HG03103 (cell line): ENCODE measurements at regions not wholly inside any gene's neighbourhood (a gene's known extent, or its start where the extent isn't known, plus 50 kb on each side); places are given as distances from the start of the nearest gene placed in this dataset.

Source experiments
- ATAC-seq: cut with Tn5 transposase; IDR thresholded peaks from one replicate; pipeline ENCODE4 v1.9.1; 2021; ENCODE audit warnings: low read depth; ENCODE audit not compliant: unreplicated experiment

- no peak for ATAC-seq
Observed at GRCh38 chr12:42663621-42664020, 74.1 kb upstream of the PRICKLE1 start.

GRCh38 chr12:42660968-42661937 lies 71.7 kb upstream of the PRICKLE1 start:
- no peak for ATAC-seq

- no peak for ATAC-seq
Observed at GRCh38 chr12:42660117-42660516, 70.6 kb upstream of the PRICKLE1 start.

GRCh38 chr12:42652048-42652447 lies 62.5 kb upstream of the PRICKLE1 start:
- no peak for ATAC-seq

GRCh38 chr12:42648061-42648460 lies 58.5 kb upstream of the PRICKLE1 start:
- ATAC-seq, result no peak

- no peak for ATAC-seq
Observed at GRCh38 chr12:42643881-42644579, 54.5 kb upstream of the PRICKLE1 start.

GRCh38 chr12:42641221-42641885 lies 51.8 kb upstream of the PRICKLE1 start:
- no peak for ATAC-seq

GRCh38 chr12:42640391-42640790 lies 50.8 kb upstream of the PRICKLE1 start:
- no peak for ATAC-seq

GRCh38 chr12:42639556-42639955 lies 50.0 kb upstream of the PRICKLE1 start:
- no peak for ATAC-seq
